Neural progenitor cell (in vitro differentiated cells): ENCODE measurements at regions not wholly inside any gene's neighbourhood (a gene's known extent, or its start where the extent isn't known, plus 50 kb on each side); places are given as distances from the start of the nearest gene placed in this dataset.
A peak's percentile ranks its signal among the peaks of the same experiment; 100 is the strongest.

Experiments
- DNase-seq: peaks from one replicate; pipeline ENCODE4 v3.0.0-alpha.2; 2016; ENCODE audit warnings: low spot score
- H2AFZ ChIP-seq: fragments of 200-600 bp; sonication (generic); replicated peaks from 2 replicates; pipeline ENCODE4 v1.6.1; 2016; ENCODE audit warnings: antibody characterized with exemption
- H3F3A ChIP-seq: fragments of 200-600 bp; sonication (generic); 2 replicates; pipeline ENCODE4 v1.6.1; 2016; ENCODE audit warnings: antibody characterized with exemption, low read depth
- H3K27ac ChIP-seq: fragments of 200-600 bp; sonication (generic); 2 replicates; pipeline ENCODE4 v1.5.1; 2016; ENCODE audit warnings: mild to moderate bottlenecking
- H3K27me3 ChIP-seq: fragments of 200-600 bp; sonication (generic); 2 replicates; pipeline ENCODE4 v1.6.1; 2016; ENCODE audit warnings: mild to moderate bottlenecking, moderate library complexity
- H3K36me3 ChIP-seq: fragments of 200-600 bp; sonication (generic); 2 replicates; pipeline ENCODE4 v1.5.1; 2016
- H3K4me1 ChIP-seq: fragments of 200-600 bp; sonication (generic); 2 replicates; pipeline ENCODE4 v1.6.1; 2016; ENCODE audit warnings: mixed run types
- H3K4me2 ChIP-seq: fragments of 200-600 bp; sonication (generic); 2 replicates; pipeline ENCODE4 v1.6.1; 2016
- H3K4me3 ChIP-seq: fragments of 200-600 bp; sonication (generic); 2 replicates; pipeline ENCODE4 v1.5.1; 2016
- H3K79me2 ChIP-seq: fragments of 200-600 bp; sonication (generic); 2 replicates; pipeline ENCODE4 v1.6.1; 2016; ENCODE audit warnings: low read depth
- H3K9ac ChIP-seq: fragments of 200-600 bp; sonication (generic); 2 replicates; pipeline ENCODE4 v1.6.1; 2016
- H3K9me3 ChIP-seq: fragments of 200-600 bp; sonication (generic); 2 replicates; pipeline ENCODE4 v1.5.1; 2016; ENCODE audit warnings: low read depth
- H4K20me1 ChIP-seq: fragments of 200-600 bp; sonication (generic); 2 replicates; pipeline ENCODE4 v1.6.1; 2016; ENCODE audit warnings: low read depth
- H3K27ac Mint-ChIP-seq: 3 replicates; pipeline ENCODE4 v1.8.0; 2021; ENCODE audit warnings: mixed read lengths
- H3K27me3 Mint-ChIP-seq: 2 replicates; pipeline ENCODE4 v1.8.0; 2022; ENCODE audit warnings: low read depth, mild to moderate bottlenecking, inconsistent platforms, moderate library complexity, mixed read lengths; ENCODE audit not compliant: insufficient read depth
- H3K36me3 Mint-ChIP-seq: 3 replicates; pipeline ENCODE4 v1.8.0; 2021; ENCODE audit warnings: mixed read lengths
- H3K4me1 Mint-ChIP-seq: 3 replicates; pipeline ENCODE4 v1.8.0; 2021; ENCODE audit warnings: mixed read lengths
- H3K4me3 Mint-ChIP-seq: 3 replicates; pipeline ENCODE4 v1.8.0; 2021; ENCODE audit warnings: mild to moderate bottlenecking, moderate library complexity, mixed read lengths
- H3K9me3 Mint-ChIP-seq: 3 replicates; pipeline ENCODE4 v1.8.0; 2020; ENCODE audit warnings: mixed read lengths
- CTCF ChIP-seq: fragments of 200-600 bp; sonication (generic); IDR thresholded peaks from 2 replicates; pipeline ENCODE4 v1.5.1; 2017; ENCODE audit warnings: antibody characterized with exemption, mild to moderate bottlenecking
- EZH2 ChIP-seq: fragments of 200-600 bp; sonication (generic); IDR thresholded peaks from 2 replicates; pipeline ENCODE4 v1.6.1; 2017; ENCODE audit warnings: antibody characterized with exemption, mild to moderate bottlenecking, moderate library complexity
- EZH2phosphoT487 ChIP-seq: fragments of 200-600 bp; sonication (generic); IDR thresholded peaks from 2 replicates; pipeline ENCODE4 v1.6.1; 2017; ENCODE audit warnings: antibody characterized with exemption

- no peaks in the 10 kb centered on the region for H3K36me3 ChIP-seq
- TF ChIP-seq EZH2 (no peak), EZH2phosphoT487 (no peak), CTCF (no peak)
- peaks cover 32% of the 10 kb centered on the region for H3K4me1 ChIP-seq
- H3K27ac ChIP-seq, result no peak overlapping the region
- Mint-ChIP-seq H3K27me3 (no peaks in the 10 kb centered on the region), H3K9me3 (peaks cover 3% of the 10 kb centered on the region), H3K4me1 (peaks cover 6% of the 10 kb centered on the region), H3K4me3 (no peak overlapping the region), H3K36me3 (no peaks in the 10 kb centered on the region), H3K27ac (no peak overlapping the region)
- no peaks in the 10 kb centered on the region for H4K20me1 ChIP-seq
- H2AFZ ChIP-seq, result no peak overlapping the region
- H3K9ac ChIP-seq, result no peak overlapping the region
- H3K4me3 ChIP-seq, result no peak overlapping the region
- no peak for DNase-seq
- no peaks in the 10 kb centered on the region for H3K27me3 ChIP-seq
- H3K4me2 ChIP-seq, result no peak overlapping the region
- no peaks in the 10 kb centered on the region for H3K9me3 ChIP-seq
- H3F3A ChIP-seq, result peaks cover 18% of the 10 kb centered on the region
- no peaks in the 10 kb centered on the region for H3K79me2 ChIP-seq
Measured at GRCh38 chr11:106381895-106382294, 304.4 kb downstream of the AASDHPPT start.

- no peaks in the 10 kb centered on the region for H3K79me2 ChIP-seq
- H3K9me3 ChIP-seq, result no peaks in the 10 kb centered on the region
- no peak for DNase-seq
- peak overlapping the region; percentile 46 for H3K4me2 ChIP-seq
- peaks cover 18% of the 10 kb centered on the region for H3F3A ChIP-seq
- Mint-ChIP-seq H3K4me3 (no peak overlapping the region), H3K9me3 (peaks cover 12% of the 10 kb centered on the region), H3K36me3 (no peaks in the 10 kb centered on the region), H3K4me1 (peaks cover 6% of the 10 kb centered on the region), H3K27me3 (no peaks in the 10 kb centered on the region), H3K27ac (no peak overlapping the region)
- no peak overlapping the region for H2AFZ ChIP-seq
- no peak overlapping the region for H3K9ac ChIP-seq
- H3K36me3 ChIP-seq, result no peaks in the 10 kb centered on the region
- no peaks in the 10 kb centered on the region for H4K20me1 ChIP-seq
- TF ChIP-seq EZH2 (no peak), EZH2phosphoT487 (peak; percentile 6)
- peaks cover 20% of the 10 kb centered on the region for H3K4me1 ChIP-seq
- H3K27ac ChIP-seq, result peak overlapping the region; percentile 63
- H3K27me3 ChIP-seq, result no peaks in the 10 kb centered on the region
- H3K4me3 ChIP-seq, result no peak overlapping the region
Measured at GRCh38 chr11:106384429-106384828, 307.0 kb downstream of the AASDHPPT start.

GRCh38 chr11:106386519-106386918 lies 309.1 kb downstream of the AASDHPPT start:
- no peak overlapping the region for H2AFZ ChIP-seq
- H3K27ac Mint-ChIP-seq, result no peak overlapping the region
- no peaks in the 10 kb centered on the region for H3K27me3 ChIP-seq

More at GRCh38 chr11:106386519-106386918, 309.1 kb downstream of the AASDHPPT start:
- H3K27ac ChIP-seq, result no peak overlapping the region
- H3K36me3 Mint-ChIP-seq, result no peaks in the 10 kb centered on the region
- no peaks in the 10 kb centered on the region for H3K27me3 Mint-ChIP-seq
- no peaks in the 10 kb centered on the region for H4K20me1 ChIP-seq
- no peak overlapping the region for H3K4me3 Mint-ChIP-seq
- peaks cover 18% of the 10 kb centered on the region for H3F3A ChIP-seq
- no peaks in the 10 kb centered on the region for H3K9me3 ChIP-seq
- H3K4me1 ChIP-seq, result peaks cover 20% of the 10 kb centered on the region
- no peak overlapping the region for H3K9ac ChIP-seq
- no peak overlapping the region for H3K4me3 ChIP-seq
- no peak for DNase-seq
- H3K9me3 Mint-ChIP-seq, result peaks cover 12% of the 10 kb centered on the region
- no peak overlapping the region for H3K4me2 ChIP-seq
- H3K36me3 ChIP-seq, result no peaks in the 10 kb centered on the region
- TF ChIP-seq EZH2 (no peak), EZH2phosphoT487 (no peak), CTCF (no peak)
- peaks cover 6% of the 10 kb centered on the region for H3K4me1 Mint-ChIP-seq
- no peaks in the 10 kb centered on the region for H3K79me2 ChIP-seq
